NB4 (cell line): ENCODE measurements at regions not wholly inside any gene's neighbourhood (a gene's known extent, or its start where the extent isn't known, plus 50 kb on each side); places are given as distances from the start of the nearest gene placed in this dataset.

Experiments
- CTCF ChIP-seq: IDR thresholded peaks from one replicate; pipeline ENCODE4 v1.5.1; 2012; ENCODE audit warnings: low read depth, low read length
- POLR2A ChIP-seq: IDR thresholded peaks from 2 replicates; pipeline ENCODE4 v1.6.1; 2011; ENCODE audit warnings: mild to moderate bottlenecking; ENCODE audit not compliant: insufficient read length; ENCODE audit errors: extremely low read depth

GRCh38 chr6:14818422-14818884, 427.4 kb upstream of the JARID2 start:
- no peak for TF ChIP-seq POLR2A
- no peak for TF ChIP-seq CTCF
